SJSA1 (cell line): ENCODE measurements at regions not wholly inside any gene's neighbourhood (a gene's known extent, or its start where the extent isn't known, plus 50 kb on each side); places are given as distances from the start of the nearest gene placed in this dataset.

Source experiments
- DNase-seq, 2 experiments: peaks; one replicate each; pipeline ENCODE4 v3.0.0-alpha.2; 2015 to 2020; ENCODE audit warnings: low spot score in 2 of 2, low read depth in 1 of 2
- H3K27ac ChIP-seq: fragments of 250-450 bp; sonication (Bioruptor Pico); 2 replicates; pipeline ENCODE4 v1.5.1; 2020; ENCODE audit warnings: mild to moderate bottlenecking, moderate library complexity
- H3K27me3 ChIP-seq: fragments of 250-450 bp; sonication (Bioruptor Pico); replicated peaks from 2 replicates; pipeline ENCODE4 v1.5.1; 2020; ENCODE audit warnings: mild to moderate bottlenecking, moderate library complexity
- H3K36me3 ChIP-seq: fragments of 250-450 bp; sonication (Bioruptor Pico); 2 replicates; pipeline ENCODE4 v1.5.1; 2020; ENCODE audit warnings: mild to moderate bottlenecking
- H3K4me1 ChIP-seq: fragments of 250-450 bp; sonication (Bioruptor Pico); replicated peaks from 2 replicates; pipeline ENCODE4 v1.6.1; 2021; ENCODE audit warnings: mild to moderate bottlenecking
- H3K4me3 ChIP-seq: fragments of 250-450 bp; sonication (Bioruptor Pico); 2 replicates; pipeline ENCODE4 v1.5.1; 2020; ENCODE audit warnings: mild to moderate bottlenecking
- H3K9me3 ChIP-seq: fragments of 250-450 bp; sonication (Bioruptor Pico); replicated peaks from 2 replicates; pipeline ENCODE4 v1.5.1; 2020; ENCODE audit warnings: mild to moderate bottlenecking

GRCh38 chr5:9947225-9947714, 302.4 kb downstream of the ATPSCKMT start:
- H3K9me3 ChIP-seq = no peaks in the 10 kb centered on the region
- no peak overlapping the region for H3K27ac ChIP-seq
- no peaks in the 10 kb centered on the region for H3K27me3 ChIP-seq
- no peak overlapping the region for H3K4me3 ChIP-seq
- DNase-seq = no peak
- no peaks in the 10 kb centered on the region for H3K36me3 ChIP-seq
- no peaks in the 10 kb centered on the region for H3K4me1 ChIP-seq

GRCh38 chr5:9932770-9933169, 302.6 kb upstream of the TAS2R1 start:
- Histone ChIP-seq H3K36me3 (no peaks in the 10 kb centered on the region), H3K27ac (no peak overlapping the region), H3K4me1 (peaks cover 7% of the 10 kb centered on the region), H3K27me3 (no peaks in the 10 kb centered on the region), H3K4me3 (no peak overlapping the region), H3K9me3 (0 out of 2 replicates have a peak, but pooled peaks cover 3% of the 10 kb centered on the region)
- no peak for DNase-seq

- 0 out of 2 replicates have a peak, but pooled peaks cover 3% of the 10 kb centered on the region for H3K9me3 ChIP-seq
- no peak overlapping the region for H3K27ac ChIP-seq
- no peaks in the 10 kb centered on the region for H3K36me3 ChIP-seq
- H3K27me3 ChIP-seq = no peaks in the 10 kb centered on the region
- no peak for DNase-seq
- no peak overlapping the region for H3K4me3 ChIP-seq
- H3K4me1 ChIP-seq = peaks cover 21% of the 10 kb centered on the region
Measured at GRCh38 chr5:9930156-9930555, 300.0 kb upstream of the TAS2R1 start.

GRCh38 chr5:9928326-9928725, 298.2 kb upstream of the TAS2R1 start:
- peaks cover 7% of the 10 kb centered on the region for H3K9me3 ChIP-seq
- peaks cover 34% of the 10 kb centered on the region for H3K4me1 ChIP-seq
- DNase-seq = no peak
- H3K27me3 ChIP-seq = no peaks in the 10 kb centered on the region
- no peaks in the 10 kb centered on the region for H3K36me3 ChIP-seq
- H3K27ac ChIP-seq = peak overlapping the region; percentile 76; the same call in 1 of the 2 replicates
- no peak overlapping the region for H3K4me3 ChIP-seq

- no peak overlapping the region for H3K4me3 ChIP-seq
- no peaks in the 10 kb centered on the region for H3K36me3 ChIP-seq
- peaks cover 11% of the 10 kb centered on the region for H3K9me3 ChIP-seq
- peak in 1 of 2 experiments; percentile 65 for DNase-seq
- peak overlapping the region; percentile 76 for H3K27ac ChIP-seq
- H3K27me3 ChIP-seq = no peaks in the 10 kb centered on the region
- H3K4me1 ChIP-seq = peaks cover 34% of the 10 kb centered on the region
Measured at GRCh38 chr5:9927521-9927997, 297.4 kb upstream of the TAS2R1 start.

GRCh38 chr5:9927106-9927505, 297.0 kb upstream of the TAS2R1 start:
- Histone ChIP-seq H3K27me3 (no peaks in the 10 kb centered on the region), H3K4me3 (no peak overlapping the region), H3K27ac (peak overlapping the region; percentile 76), H3K36me3 (no peaks in the 10 kb centered on the region), H3K9me3 (peaks cover 11% of the 10 kb centered on the region), H3K4me1 (peaks cover 34% of the 10 kb centered on the region)
- peak in 1 of 2 experiments; percentile 57 for DNase-seq

- Histone ChIP-seq H3K4me1 (peaks cover 34% of the 10 kb centered on the region), H3K4me3 (no peak overlapping the region), H3K27me3 (no peaks in the 10 kb centered on the region), H3K36me3 (no peaks in the 10 kb centered on the region), H3K9me3 (peaks cover 11% of the 10 kb centered on the region), H3K27ac (peak overlapping the region; percentile 80)
- DNase-seq = peak; percentile 71 to 88
Measured at GRCh38 chr5:9924614-9925013, 294.5 kb upstream of the TAS2R1 start.

GRCh38 chr5:9922719-9923118, 292.6 kb upstream of the TAS2R1 start:
- no peak for DNase-seq
- Histone ChIP-seq H3K27me3 (no peaks in the 10 kb centered on the region), H3K4me3 (no peak overlapping the region), H3K4me1 (peaks cover 26% of the 10 kb centered on the region), H3K27ac (no peak overlapping the region), H3K9me3 (peaks cover 11% of the 10 kb centered on the region), H3K36me3 (no peaks in the 10 kb centered on the region)

- H3K27ac ChIP-seq = no peak overlapping the region
- no peak for DNase-seq
- H3K4me3 ChIP-seq = no peak overlapping the region
- no peaks in the 10 kb centered on the region for H3K27me3 ChIP-seq
- H3K4me1 ChIP-seq = peaks cover 16% of the 10 kb centered on the region
- H3K36me3 ChIP-seq = no peaks in the 10 kb centered on the region
- H3K9me3 ChIP-seq = peaks cover 11% of the 10 kb centered on the region
Measured at GRCh38 chr5:9920697-9921096, 290.5 kb upstream of the TAS2R1 start.

GRCh38 chr5:9919306-9920030, 289.3 kb upstream of the TAS2R1 start:
- peak in 1 of 2 experiments; percentile 23 for DNase-seq
- Histone ChIP-seq H3K4me3 (no peak overlapping the region), H3K4me1 (peaks cover 6% of the 10 kb centered on the region), H3K36me3 (no peaks in the 10 kb centered on the region), H3K27me3 (no peaks in the 10 kb centered on the region), H3K27ac (no peak overlapping the region), H3K9me3 (peaks cover 11% of the 10 kb centered on the region)

- Histone ChIP-seq H3K36me3 (no peaks in the 10 kb centered on the region), H3K4me3 (no peak overlapping the region), H3K9me3 (peaks cover 3% of the 10 kb centered on the region; the same call in 1 of the 2 replicates), H3K4me1 (no peaks in the 10 kb centered on the region), H3K27ac (no peak overlapping the region), H3K27me3 (no peaks in the 10 kb centered on the region)
- no peak for DNase-seq
Measured at GRCh38 chr5:9905661-9906060, 275.5 kb upstream of the TAS2R1 start.

- no peaks in the 10 kb centered on the region for H3K4me1 ChIP-seq
- H3K4me3 ChIP-seq = no peak overlapping the region
- DNase-seq = no peak
- H3K36me3 ChIP-seq = no peaks in the 10 kb centered on the region
- H3K9me3 ChIP-seq = peaks cover 3% of the 10 kb centered on the region; the same call in 1 of the 2 replicates
- no peak overlapping the region for H3K27ac ChIP-seq
- H3K27me3 ChIP-seq = no peaks in the 10 kb centered on the region
Measured at GRCh38 chr5:9903801-9904200, 273.6 kb upstream of the TAS2R1 start.

- Histone ChIP-seq H3K27ac (no peak overlapping the region), H3K36me3 (no peaks in the 10 kb centered on the region), H3K4me1 (no peaks in the 10 kb centered on the region; the same call in 1 of the 2 replicates), H3K9me3 (peaks cover 5% of the 10 kb centered on the region), H3K4me3 (no peak overlapping the region), H3K27me3 (no peaks in the 10 kb centered on the region)
- peak in 1 of 2 experiments; percentile 38 for DNase-seq
Measured at GRCh38 chr5:9898319-9898718, 268.2 kb upstream of the TAS2R1 start.

- H3K4me3 ChIP-seq = no peak overlapping the region
- no peak overlapping the region for H3K27ac ChIP-seq
- no peaks in the 10 kb centered on the region for H3K27me3 ChIP-seq
- peaks cover 10% of the 10 kb centered on the region for H3K4me1 ChIP-seq
- DNase-seq = no peak
- H3K9me3 ChIP-seq = peaks cover 5% of the 10 kb centered on the region; the same call in 1 of the 2 replicates
- no peaks in the 10 kb centered on the region for H3K36me3 ChIP-seq
Measured at GRCh38 chr5:9895302-9895645, 265.1 kb upstream of the TAS2R1 start.
